Neural progenitor cell (in vitro differentiated cells): ENCODE measurements at regions not wholly inside any gene's neighbourhood (a gene's known extent, or its start where the extent isn't known, plus 50 kb on each side); places are given as distances from the start of the nearest gene placed in this dataset.

Experiments
- EZH2 ChIP-seq: fragments of 200-600 bp; sonication (generic); IDR thresholded peaks from 2 replicates; pipeline ENCODE4 v1.6.1; 2017; ENCODE audit warnings: antibody characterized with exemption, mild to moderate bottlenecking, moderate library complexity
- EZH2phosphoT487 ChIP-seq: fragments of 200-600 bp; sonication (generic); IDR thresholded peaks from 2 replicates; pipeline ENCODE4 v1.6.1; 2017; ENCODE audit warnings: antibody characterized with exemption
- TF ChIP-seq, protein P1 (sequence below): fragments of 200-600 bp; sonication (generic); IDR thresholded peaks from 2 replicates; pipeline ENCODE4 v1.5.1; 2017; ENCODE audit warnings: antibody characterized with exemption, mild to moderate bottlenecking

DNA sequence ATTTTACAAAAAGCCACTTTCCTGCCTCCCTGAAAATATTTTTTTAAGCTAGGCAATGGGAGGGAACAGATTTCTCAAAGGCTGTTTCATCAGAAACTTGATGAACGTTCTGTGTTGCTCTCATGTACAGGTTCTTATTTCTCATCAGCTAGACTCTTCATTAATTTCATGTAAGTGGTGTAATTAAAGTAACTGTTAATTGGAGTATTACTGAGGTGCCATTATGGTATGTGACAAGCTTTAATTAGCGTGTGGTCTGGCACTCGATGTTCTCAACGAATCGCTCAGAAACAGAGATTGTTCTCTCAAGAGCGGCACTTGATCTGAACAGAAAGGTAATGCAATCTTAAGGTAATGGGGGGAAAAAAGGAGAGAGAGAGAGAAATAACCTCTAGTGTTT lies 81.9 kb upstream of the MYCN start:
- TF ChIP-seq, protein P1, sequence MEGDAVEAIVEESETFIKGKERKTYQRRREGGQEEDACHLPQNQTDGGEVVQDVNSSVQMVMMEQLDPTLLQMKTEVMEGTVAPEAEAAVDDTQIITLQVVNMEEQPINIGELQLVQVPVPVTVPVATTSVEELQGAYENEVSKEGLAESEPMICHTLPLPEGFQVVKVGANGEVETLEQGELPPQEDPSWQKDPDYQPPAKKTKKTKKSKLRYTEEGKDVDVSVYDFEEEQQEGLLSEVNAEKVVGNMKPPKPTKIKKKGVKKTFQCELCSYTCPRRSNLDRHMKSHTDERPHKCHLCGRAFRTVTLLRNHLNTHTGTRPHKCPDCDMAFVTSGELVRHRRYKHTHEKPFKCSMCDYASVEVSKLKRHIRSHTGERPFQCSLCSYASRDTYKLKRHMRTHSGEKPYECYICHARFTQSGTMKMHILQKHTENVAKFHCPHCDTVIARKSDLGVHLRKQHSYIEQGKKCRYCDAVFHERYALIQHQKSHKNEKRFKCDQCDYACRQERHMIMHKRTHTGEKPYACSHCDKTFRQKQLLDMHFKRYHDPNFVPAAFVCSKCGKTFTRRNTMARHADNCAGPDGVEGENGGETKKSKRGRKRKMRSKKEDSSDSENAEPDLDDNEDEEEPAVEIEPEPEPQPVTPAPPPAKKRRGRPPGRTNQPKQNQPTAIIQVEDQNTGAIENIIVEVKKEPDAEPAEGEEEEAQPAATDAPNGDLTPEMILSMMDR, result no peak
- TF ChIP-seq EZH2 (no peak), EZH2phosphoT487 (no peak)
